ENCODE measurements at regions not wholly inside any gene's neighbourhood (a gene's known extent, or its start where the extent isn't known, plus 50 kb on each side); places are given as distances from the start of the nearest gene placed in this dataset.

- DNase-seq (ENCODE audit: low spot score), result no peak
Measured at GRCh38 chr16:80418517-80419355, 122.1 kb upstream of the DYNLRB2 start.

GRCh38 chr16:80417706-80418271, 123.0 kb upstream of the DYNLRB2 start:
- DNase-seq (ENCODE audit: low spot score), result no peak

GRCh38 chr16:80408014-80408413, 132.8 kb upstream of the DYNLRB2 start:
- no peak for DNase-seq (ENCODE audit: low spot score)

- DNase-seq (ENCODE audit: low spot score), result no peak
Measured at GRCh38 chr16:80407265-80407987, 133.4 kb upstream of the DYNLRB2 start.

- no peak for DNase-seq (ENCODE audit: low spot score)
Measured at GRCh38 chr16:80404847-80405246, 135.9 kb upstream of the DYNLRB2 start.

GRCh38 chr16:80403894-80404293, 136.9 kb upstream of the DYNLRB2 start:
- no peak for DNase-seq (ENCODE audit: low spot score)

- no peak for DNase-seq (ENCODE audit: low spot score)
Measured at GRCh38 chr16:80390871-80391489, 149.8 kb upstream of the DYNLRB2 start.

- DNase-seq (ENCODE audit: low spot score), result no peak
Measured at GRCh38 chr16:80390046-80390445, 150.7 kb upstream of the DYNLRB2 start.

- no peak for DNase-seq (ENCODE audit: low spot score)
Measured at GRCh38 chr16:80389338-80389737, 151.5 kb upstream of the DYNLRB2 start.

- no peak for DNase-seq (ENCODE audit: low spot score)
Measured at GRCh38 chr16:80387318-80387921, 153.4 kb upstream of the DYNLRB2 start.

GRCh38 chr16:80384862-80385261, 155.9 kb upstream of the DYNLRB2 start:
- no peak for DNase-seq (ENCODE audit: low spot score)

GRCh38 chr16:80380514-80380913, 160.3 kb upstream of the DYNLRB2 start:
- DNase-seq (ENCODE audit: low spot score), result no peak

- no peak for DNase-seq (ENCODE audit: low spot score)
Measured at GRCh38 chr16:80377096-80377956, 163.5 kb upstream of the DYNLRB2 start.

GRCh38 chr16:80375973-80376372, 164.8 kb upstream of the DYNLRB2 start:
- DNase-seq (ENCODE audit: low spot score), result no peak

- no peak for DNase-seq (ENCODE audit: low spot score)
Measured at GRCh38 chr16:80375513-80375912, 165.3 kb upstream of the DYNLRB2 start.

- DNase-seq (ENCODE audit: low spot score), result no peak
Measured at GRCh38 chr16:80372341-80372740, 168.5 kb upstream of the DYNLRB2 start.

- peak; percentile 62 for DNase-seq (ENCODE audit: low spot score)
Measured at GRCh38 chr16:80369138-80369958, 171.4 kb upstream of the DYNLRB2 start.

- DNase-seq (ENCODE audit: low spot score), result no peak
Measured at GRCh38 chr16:80367037-80367658, 173.6 kb upstream of the DYNLRB2 start.

- DNase-seq (ENCODE audit: low spot score), result peak; percentile 9
Measured at GRCh38 chr16:80366023-80366422, 174.8 kb upstream of the DYNLRB2 start.

GRCh38 chr16:80362816-80363215, 178.0 kb upstream of the DYNLRB2 start:
- no peak for DNase-seq (ENCODE audit: low spot score)
